NCI-H2196 treated with DMSO at 0.1 percent for 48 hours (cell line): ENCODE measurements at regions not wholly inside any gene's neighbourhood (a gene's known extent, or its start where the extent isn't known, plus 50 kb on each side); places are given as distances from the start of the nearest gene placed in this dataset.

Experiments
- DNase-seq: peaks from one replicate; lab custom pipeline; 2025; ENCODE audit not compliant: unreplicated experiment; lab: John Stamatoyannopoulos, UW

DNA sequence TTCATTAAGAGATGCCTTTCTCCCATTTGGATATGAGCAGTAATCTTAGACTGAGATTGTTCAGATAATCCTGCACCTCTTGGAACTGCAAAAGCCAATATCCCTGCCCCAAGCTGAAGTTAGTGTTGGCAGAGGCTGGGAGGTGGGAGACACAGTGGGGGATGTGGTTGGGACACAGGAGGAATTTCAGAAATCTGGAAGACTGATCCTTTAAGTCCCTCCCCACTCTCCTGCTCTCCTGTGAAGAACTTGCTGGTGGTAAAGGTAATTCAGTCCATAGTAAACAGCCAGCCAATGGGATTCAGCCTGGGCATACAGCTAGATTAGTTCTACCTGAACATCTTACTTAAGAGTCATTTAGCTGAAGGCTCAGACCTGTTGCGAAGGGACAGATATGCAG is 50.0 kb upstream of the TMEM178A start:
- DNase-seq = no peak
